Uterus (tissue), 3 donors: ENCODE measurements at regions not wholly inside any gene's neighbourhood (a gene's known extent, or its start where the extent isn't known, plus 50 kb on each side); places are given as distances from the start of the nearest gene placed in this dataset.

ENCODE experiments used
- DNase-seq, 2 donors: peaks; one replicate each; pipeline ENCODE4 v3.0.0-alpha.2; 2019 to 2020
- H3K27ac ChIP-seq, 2 donors: fragments of 200-600 bp; sonication (generic); 1 replicate in 1 of 2; 2 replicates in 1 of 2; pipeline ENCODE4 v1.5.1; 2016 to 2018
- H3K27me3 ChIP-seq, 2 donors: fragments of 200-600 bp; sonication (generic); one replicate each; pipeline ENCODE4 v1.5.1; 2018 to 2019; ENCODE audit warnings: control low read depth in 1 of 2
- H3K36me3 ChIP-seq, 2 donors: fragments of 200-600 bp; sonication (generic); one replicate each; pipeline ENCODE4 v1.5.1; 2019; ENCODE audit warnings: control low read depth in 1 of 2
- H3K4me1 ChIP-seq, 2 donors: fragments of 200-600 bp; sonication (generic); one replicate each; pipeline ENCODE4 v1.5.1; 2018 to 2019; ENCODE audit warnings: control low read depth in 1 of 2
- H3K4me3 ChIP-seq, 2 donors: fragments of 200-600 bp; sonication (generic); 1 replicate in 1 of 2; 2 replicates in 1 of 2; pipeline ENCODE4 v1.5.1; 2018 to 2019; ENCODE audit warnings: mild to moderate bottlenecking in 1 of 2
- H3K9me3 ChIP-seq, 2 donors: fragments of 200-600 bp; sonication (generic); one replicate each; pipeline ENCODE4 v1.5.1; 2019; ENCODE audit warnings: control low read depth in 1 of 2
- POLR2A ChIP-seq, 2 donors: fragments of 450-650 bp; IDR thresholded peaks; one replicate each; pipeline ENCODE4 v1.6.1; 2016; ENCODE audit warnings: antibody characterized with exemption in 2 of 2, mild to moderate bottlenecking in 1 of 2, moderate library complexity in 1 of 2
- intact Hi-C: fragments of 100-400 bp; cut with DNase I; formaldehyde crosslinking; loops from one replicate; pipeline ENCODE4 v1.15.1; 2023; ENCODE audit warnings: low total_unique reads
- TF ChIP-seq, protein P1 (sequence below), 4 experiments: fragments of 200-600 bp in 2 of 4; fragments of 450-650 bp in 2 of 4; sonication (generic) in 2 of 4; IDR thresholded peaks; one replicate each; pipeline ENCODE4 v1.5.1; 2016 to 2019; ENCODE audit warnings: antibody characterized with exemption in 4 of 4, mild to moderate bottlenecking in 2 of 4, moderate library complexity in 1 of 4
- donor health status: DM: yes; HTN: yes; CAD: no.

DNA sequence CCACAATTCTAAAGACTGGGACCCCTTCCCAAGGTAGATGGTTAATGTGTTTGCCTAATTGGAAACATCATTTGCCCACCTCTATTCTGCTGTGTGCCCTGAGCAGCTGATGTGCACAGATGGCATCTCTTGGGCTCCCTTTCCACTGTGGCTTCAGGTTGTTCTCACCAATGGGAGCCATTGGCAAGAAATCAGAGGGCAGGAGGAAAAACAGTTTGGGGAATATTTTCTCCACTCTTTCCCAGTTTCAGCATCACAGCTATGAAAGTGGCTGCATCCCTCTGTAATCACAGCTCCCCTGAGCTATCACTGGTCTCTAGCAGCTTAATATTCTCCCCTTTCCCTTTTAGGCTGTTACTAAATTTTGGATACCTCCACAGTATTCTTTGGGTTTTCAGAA, 911.6 kb upstream of the SEMA6A start:
- no peak for DNase-seq
- TF ChIP-seq POLR2A (IDR thresholded peaks at IDR 0.05) = no peak
- TF ChIP-seq, protein P1, sequence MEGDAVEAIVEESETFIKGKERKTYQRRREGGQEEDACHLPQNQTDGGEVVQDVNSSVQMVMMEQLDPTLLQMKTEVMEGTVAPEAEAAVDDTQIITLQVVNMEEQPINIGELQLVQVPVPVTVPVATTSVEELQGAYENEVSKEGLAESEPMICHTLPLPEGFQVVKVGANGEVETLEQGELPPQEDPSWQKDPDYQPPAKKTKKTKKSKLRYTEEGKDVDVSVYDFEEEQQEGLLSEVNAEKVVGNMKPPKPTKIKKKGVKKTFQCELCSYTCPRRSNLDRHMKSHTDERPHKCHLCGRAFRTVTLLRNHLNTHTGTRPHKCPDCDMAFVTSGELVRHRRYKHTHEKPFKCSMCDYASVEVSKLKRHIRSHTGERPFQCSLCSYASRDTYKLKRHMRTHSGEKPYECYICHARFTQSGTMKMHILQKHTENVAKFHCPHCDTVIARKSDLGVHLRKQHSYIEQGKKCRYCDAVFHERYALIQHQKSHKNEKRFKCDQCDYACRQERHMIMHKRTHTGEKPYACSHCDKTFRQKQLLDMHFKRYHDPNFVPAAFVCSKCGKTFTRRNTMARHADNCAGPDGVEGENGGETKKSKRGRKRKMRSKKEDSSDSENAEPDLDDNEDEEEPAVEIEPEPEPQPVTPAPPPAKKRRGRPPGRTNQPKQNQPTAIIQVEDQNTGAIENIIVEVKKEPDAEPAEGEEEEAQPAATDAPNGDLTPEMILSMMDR (IDR thresholded peaks at IDR 0.05) = no peak
- no peaks in the 10 kb centered on the region for H3K4me1 ChIP-seq

DNA sequence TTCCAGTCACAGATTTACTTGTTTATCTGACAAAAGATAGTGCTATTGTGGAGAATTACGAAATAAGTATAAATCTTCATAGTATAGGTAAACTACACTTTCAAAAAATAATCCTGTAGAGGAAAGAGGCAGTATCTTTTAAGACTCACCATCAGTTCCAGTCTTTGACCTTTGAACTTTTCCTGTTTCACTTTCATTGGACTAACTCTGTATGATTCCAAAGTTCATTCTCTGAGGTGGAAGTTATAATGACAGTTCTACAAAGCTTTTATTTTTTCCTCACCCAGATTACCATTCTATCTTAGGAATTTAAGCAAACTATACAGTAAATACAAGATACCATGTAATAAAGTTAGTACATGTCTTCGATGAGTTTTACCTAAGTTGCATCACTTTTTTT, 901.3 kb upstream of the SEMA6A start:
- Histone ChIP-seq H3K27me3 (no peaks in the 10 kb centered on the region), H3K27ac (no peak overlapping the region), H3K4me1 (no peaks in the 10 kb centered on the region), H3K9me3 (no peaks in the 10 kb centered on the region), H3K36me3 (no peaks in the 10 kb centered on the region), H3K4me3 (no peak overlapping the region)
- no peak for DNase-seq
- intact Hi-C loops = no loop called here
- TF ChIP-seq, protein P1 (IDR thresholded peaks at IDR 0.05) = no peak

More for the DNA sequence above, 911.6 kb upstream of the SEMA6A start:
- no peak overlapping the region for H3K4me3 ChIP-seq
- intact Hi-C loops = no loop called here
- H3K9me3 ChIP-seq = no peaks in the 10 kb centered on the region
- H3K36me3 ChIP-seq = no peaks in the 10 kb centered on the region
- no peaks in the 10 kb centered on the region for H3K27me3 ChIP-seq
- no peak overlapping the region for H3K27ac ChIP-seq

DNA sequence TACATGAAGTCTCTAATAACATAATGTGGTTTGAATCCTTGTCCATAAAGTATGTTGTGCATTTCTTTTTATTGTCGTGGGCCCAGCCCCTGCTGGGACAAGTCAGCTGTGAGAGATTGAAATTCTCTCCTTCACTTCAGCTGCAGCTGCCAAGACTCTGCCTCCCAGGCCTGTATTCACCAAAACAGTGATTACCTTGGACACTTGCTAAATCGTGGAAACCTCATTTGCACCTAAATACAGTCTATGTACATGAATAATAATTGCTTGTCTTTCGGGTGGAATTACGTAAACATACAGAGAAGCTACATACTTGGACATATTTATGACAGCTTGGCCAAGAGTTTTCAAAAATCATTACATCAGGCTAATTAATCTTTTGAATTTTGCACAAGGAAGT, 898.5 kb upstream of the SEMA6A start:
- Histone ChIP-seq H3K27me3 (no peaks in the 10 kb centered on the region), H3K27ac (no peak overlapping the region), H3K4me3 (no peak overlapping the region), H3K4me1 (no peaks in the 10 kb centered on the region), H3K9me3 (no peaks in the 10 kb centered on the region), H3K36me3 (no peaks in the 10 kb centered on the region)
- intact Hi-C loops = no loop called here
- DNase-seq = no peak
- TF ChIP-seq, protein P1 (IDR thresholded peaks at IDR 0.05) = no peak
- TF ChIP-seq POLR2A (IDR thresholded peaks at IDR 0.05) = no peak

DNA sequence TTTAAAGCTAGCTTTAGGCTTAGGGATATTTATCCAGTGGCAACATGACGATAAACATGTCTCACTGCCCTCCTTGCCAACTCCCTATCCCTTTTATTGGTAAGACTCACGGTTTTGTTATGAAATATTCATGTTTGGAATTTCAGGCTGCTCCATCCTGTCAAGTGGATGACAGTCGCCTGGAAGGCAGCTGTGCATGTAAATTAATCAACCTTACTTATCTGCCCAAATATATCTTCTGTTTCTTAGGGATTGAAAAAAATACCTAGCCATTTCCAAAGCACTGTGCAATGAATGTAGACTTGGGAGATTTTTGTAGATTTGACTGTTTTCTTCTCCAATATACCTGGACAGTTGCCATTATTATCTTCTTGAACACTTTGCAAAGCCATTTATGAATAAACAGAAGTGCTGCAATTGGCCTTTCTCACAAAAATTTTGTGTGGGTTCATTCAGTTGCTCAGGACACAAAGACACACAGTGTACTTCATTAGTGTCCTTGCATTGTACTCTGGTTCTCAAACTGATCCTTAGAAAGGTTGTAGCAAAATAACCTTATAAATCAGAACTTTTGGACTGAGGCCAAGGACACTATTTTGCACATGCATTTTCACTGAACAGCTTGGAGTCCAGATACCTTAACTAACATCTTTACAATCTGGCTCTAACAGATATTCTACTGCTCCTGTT, 889.4 kb upstream of the SEMA6A start:
- intact Hi-C loops = no loop called here

DNA sequence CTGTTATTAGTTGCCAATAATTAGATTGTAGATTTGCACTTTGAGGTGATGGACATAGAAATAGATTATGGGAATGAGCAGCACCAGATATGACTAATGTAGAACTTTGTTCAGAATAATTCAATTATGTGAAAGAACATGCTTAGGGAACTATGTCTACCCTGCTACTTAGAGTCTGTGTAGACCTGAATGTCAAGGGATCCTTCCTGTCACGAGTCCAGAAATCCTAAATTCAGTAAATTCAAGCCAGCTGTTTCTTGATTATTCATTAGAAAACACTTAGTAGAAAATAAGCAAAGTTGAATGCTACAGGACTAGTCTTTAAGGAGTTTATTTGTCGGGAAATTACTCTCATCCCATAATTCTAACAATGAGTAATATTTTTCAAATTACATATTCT, 887.3 kb upstream of the SEMA6A start:
- no peak overlapping the region for H3K4me3 ChIP-seq
- intact Hi-C loops = no loop called here
- no peaks in the 10 kb centered on the region for H3K27me3 ChIP-seq
- no peak overlapping the region for H3K27ac ChIP-seq
- DNase-seq = no peak
- H3K36me3 ChIP-seq = no peaks in the 10 kb centered on the region
- no peaks in the 10 kb centered on the region for H3K9me3 ChIP-seq
- no peak for TF ChIP-seq POLR2A (IDR thresholded peaks at IDR 0.05)
- TF ChIP-seq, protein P1 (IDR thresholded peaks at IDR 0.05) = no peak
- H3K4me1 ChIP-seq = no peaks in the 10 kb centered on the region

More for the DNA sequence above, 889.4 kb upstream of the SEMA6A start:
- TF ChIP-seq POLR2A (IDR thresholded peaks at IDR 0.05) = no peak
- TF ChIP-seq, protein P1 (IDR thresholded peaks at IDR 0.05) = no peak
- Histone ChIP-seq H3K27ac (no peak overlapping the region), H3K36me3 (no peaks in the 10 kb centered on the region), H3K4me3 (no peak overlapping the region), H3K27me3 (no peaks in the 10 kb centered on the region), H3K9me3 (no peaks in the 10 kb centered on the region), H3K4me1 (no peaks in the 10 kb centered on the region)
- DNase-seq = no peak
